Ovary (tissue), 7 donors: ENCODE measurements at regions not wholly inside any gene's neighbourhood (a gene's known extent, or its start where the extent isn't known, plus 50 kb on each side); places are given as distances from the start of the nearest gene placed in this dataset.

Experiments used
- DNase-seq, 5 donors: peaks; one replicate each; pipeline ENCODE4 v3.0.0-alpha.2; 2019 to 2020
- H3K27ac ChIP-seq, 2 donors: fragments of 200-600 bp; one replicate each; pipeline versions ENCODE4 v1.5.1 to v1.8.0; 2019 to 2022
- H3K27me3 ChIP-seq: fragments of 200-600 bp; one replicate; pipeline ENCODE4 v1.8.0; 2022
- H3K36me3 ChIP-seq: fragments of 200-600 bp; sonication (generic); one replicate; pipeline ENCODE4 v1.5.1; 2019
- H3K4me1 ChIP-seq: one replicate; pipeline ENCODE4 v1.8.1; 2013; ENCODE audit warnings: mild to moderate bottlenecking, moderate library complexity; ENCODE audit not compliant: insufficient read depth
- H3K4me3 ChIP-seq: fragments of 200-600 bp; sonication (generic); one replicate; pipeline ENCODE4 v1.5.1; 2017
- H3K9me3 ChIP-seq, 2 donors: fragments of 200-600 bp in 1 of 2; sonication (generic) in 1 of 2; one replicate each; pipeline versions ENCODE4 v1.5.1 to v1.8.1; 2013 to 2019; ENCODE audit warnings: mild to moderate bottlenecking in 1 of 2, moderate library complexity in 1 of 2
- EP300 ChIP-seq: sonication (generic); formaldehyde crosslinking; IDR thresholded peaks from one replicate; pipeline ENCODE4 v1.6.1; 2017; ENCODE audit warnings: antibody characterized with exemption
- POLR2A ChIP-seq: fragments of 450-650 bp; IDR thresholded peaks from one replicate; pipeline ENCODE4 v1.6.1; 2017; ENCODE audit warnings: antibody characterized with exemption, mild to moderate bottlenecking, moderate library complexity
- WGBS, 3 donors: extraction: QIAGEN DNeasy Blood & Tissue Kit in 1 of 3; methylation state at CpG; one replicate each; pipeline versions ENCODE4 v1.1.5 to v1.1.7; 2013 to 2017; 5-methylcytosine and 5-hydroxymethylcytosine counted together
- intact Hi-C, 4 donors: fragments of 100-400 bp; cut with DNase I; formaldehyde crosslinking; loops; one replicate each; pipeline versions ENCODE4 v1.11.0 to v1.15.1; 2022 to 2023
- TF ChIP-seq, protein P1 (sequence below), 3 donors: fragments of 450-650 bp in 2 of 3; fragments of 200-600 bp in 1 of 3; IDR thresholded peaks; one replicate each; pipeline versions ENCODE4 v1.5.1 to v1.8.0; 2016 to 2022; ENCODE audit warnings: antibody characterized with exemption in 3 of 3, mild to moderate bottlenecking in 1 of 3
- donor health status: DM: no; HTN: no; CAD: no; lungs with moderate emphysema.
- donor health status: DM: no; HTN: no; CAD: no.
- donor health status: Bipolar disorder and iron deficiency.
- donor health status: DM: no; HTN: no; CAD: no.
- donor health status: DM: yes; HTN: yes; CAD: no.

- no peak for TF ChIP-seq EP300
- TF ChIP-seq POLR2A: no peak
- TF ChIP-seq, protein P1, sequence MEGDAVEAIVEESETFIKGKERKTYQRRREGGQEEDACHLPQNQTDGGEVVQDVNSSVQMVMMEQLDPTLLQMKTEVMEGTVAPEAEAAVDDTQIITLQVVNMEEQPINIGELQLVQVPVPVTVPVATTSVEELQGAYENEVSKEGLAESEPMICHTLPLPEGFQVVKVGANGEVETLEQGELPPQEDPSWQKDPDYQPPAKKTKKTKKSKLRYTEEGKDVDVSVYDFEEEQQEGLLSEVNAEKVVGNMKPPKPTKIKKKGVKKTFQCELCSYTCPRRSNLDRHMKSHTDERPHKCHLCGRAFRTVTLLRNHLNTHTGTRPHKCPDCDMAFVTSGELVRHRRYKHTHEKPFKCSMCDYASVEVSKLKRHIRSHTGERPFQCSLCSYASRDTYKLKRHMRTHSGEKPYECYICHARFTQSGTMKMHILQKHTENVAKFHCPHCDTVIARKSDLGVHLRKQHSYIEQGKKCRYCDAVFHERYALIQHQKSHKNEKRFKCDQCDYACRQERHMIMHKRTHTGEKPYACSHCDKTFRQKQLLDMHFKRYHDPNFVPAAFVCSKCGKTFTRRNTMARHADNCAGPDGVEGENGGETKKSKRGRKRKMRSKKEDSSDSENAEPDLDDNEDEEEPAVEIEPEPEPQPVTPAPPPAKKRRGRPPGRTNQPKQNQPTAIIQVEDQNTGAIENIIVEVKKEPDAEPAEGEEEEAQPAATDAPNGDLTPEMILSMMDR (IDR thresholded peaks at IDR 0.05): no peak
- Histone ChIP-seq H3K4me3 (no peak overlapping the region), H3K4me1 (no peaks in the 10 kb centered on the region), H3K36me3 (no peaks in the 10 kb centered on the region), H3K27ac (no peak overlapping the region), H3K9me3 (no peaks in the 10 kb centered on the region), H3K27me3 (no peaks in the 10 kb centered on the region)
- DNase-seq: no peak
- intact Hi-C loops: no loop called here
- WGBS, 3 donors: 63 to 78% (median 73%) methylated on average over 7 of the region's 7 CpGs
Observed at GRCh38 chr13:22447132-22447886, 733.5 kb upstream of the SGCG start.

- Histone ChIP-seq H3K9me3 (no peaks in the 10 kb centered on the region), H3K4me3 (no peak overlapping the region), H3K4me1 (no peaks in the 10 kb centered on the region), H3K27ac (no peak overlapping the region), H3K27me3 (no peaks in the 10 kb centered on the region), H3K36me3 (no peaks in the 10 kb centered on the region)
- DNase-seq: no peak
- TF ChIP-seq POLR2A: no peak
- TF ChIP-seq, protein P1 (IDR thresholded peaks at IDR 0.05): no peak
- no peak for TF ChIP-seq EP300
- WGBS, 3 donors: 60 to 66% (median 62%) methylated on average over 5 of the region's 5 CpGs
- intact Hi-C loops: no loop called here
Observed at GRCh38 chr13:22449251-22449650, 731.5 kb upstream of the SGCG start.

- Histone ChIP-seq H3K4me1 (no peaks in the 10 kb centered on the region), H3K9me3 (no peaks in the 10 kb centered on the region), H3K36me3 (no peaks in the 10 kb centered on the region), H3K27me3 (no peaks in the 10 kb centered on the region), H3K27ac (no peak overlapping the region), H3K4me3 (no peak overlapping the region)
- WGBS, 3 donors: 76 to 82% (median 82%) methylated on average over 5 of the region's 5 CpGs
- TF ChIP-seq POLR2A (no peak), EP300 (no peak)
- TF ChIP-seq, protein P1 (IDR thresholded peaks at IDR 0.05): no peak
- intact Hi-C loops: no loop called here
- no peak for DNase-seq
Observed at GRCh38 chr13:22451327-22451741, 729.4 kb upstream of the SGCG start.

DNA sequence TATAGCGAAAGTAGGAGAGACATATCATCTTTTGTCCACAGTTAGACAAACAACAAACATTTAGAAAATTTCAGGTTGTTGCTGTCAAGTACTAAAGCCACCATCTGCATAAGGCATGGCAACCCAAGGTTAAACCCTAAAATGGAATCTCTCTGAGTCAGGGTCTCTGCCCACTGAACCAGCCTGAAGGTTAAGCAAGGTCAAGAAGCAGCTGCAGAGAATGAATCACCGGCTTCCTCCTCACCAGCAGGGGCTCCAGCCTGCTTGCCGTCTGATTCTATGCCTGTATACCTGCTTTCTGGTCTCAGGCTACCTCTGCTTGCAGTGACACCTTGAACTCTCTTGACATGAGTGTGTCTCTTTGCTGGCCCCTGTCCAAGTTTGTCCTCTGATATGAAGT is 726.2 kb upstream of the SGCG start:
- Histone ChIP-seq H3K27ac (no peak overlapping the region), H3K4me3 (no peak overlapping the region), H3K9me3 (no peaks in the 10 kb centered on the region), H3K36me3 (no peaks in the 10 kb centered on the region), H3K4me1 (no peaks in the 10 kb centered on the region), H3K27me3 (no peaks in the 10 kb centered on the region)
- no peak for DNase-seq
- intact Hi-C loops: no loop called here
- WGBS, 3 donors: 48 to 81% (median 51%) methylated on average over 3 of the region's 3 CpGs
- TF ChIP-seq, protein P1 (IDR thresholded peaks at IDR 0.05): no peak
- no peak for TF ChIP-seq POLR2A
- no peak for TF ChIP-seq EP300
